ENCODE measurements at regions not wholly inside any gene's neighbourhood (a gene's known extent, or its start where the extent isn't known, plus 50 kb on each side); places are given as distances from the start of the nearest gene placed in this dataset.

DNA sequence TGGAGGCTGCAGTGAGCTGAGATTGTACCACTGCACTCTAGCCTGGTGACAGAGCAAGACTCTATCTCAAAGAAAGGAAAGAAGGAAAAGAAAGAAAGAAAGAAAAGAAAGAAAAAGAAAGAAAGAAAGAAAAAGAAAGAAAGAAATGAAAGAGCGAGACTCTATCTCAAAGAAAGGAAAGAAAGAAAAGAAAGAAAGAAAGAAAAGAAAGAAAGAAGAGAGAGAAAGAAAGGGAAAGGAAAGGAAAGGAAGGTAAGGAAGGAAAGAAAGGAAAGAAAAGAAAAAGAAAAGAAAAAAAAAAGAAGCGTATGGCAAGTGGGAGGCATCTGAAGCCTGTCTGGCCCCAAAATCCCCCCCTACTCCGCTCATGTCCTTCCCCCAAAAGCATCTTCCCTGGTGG, 182.3 kb upstream of the MSX2 start:
- no peak for DNase-seq (ENCODE audit: low spot score in 2 of 2, unreplicated experiment in 2 of 2)
- Mint-ChIP-seq H3K9me3 (peaks cover 9% of the 10 kb centered on the region), H3K27me3 (ENCODE audit: low read depth) (no peaks in the 10 kb centered on the region), H3K36me3 (peaks cover 1% of the 10 kb centered on the region), H3K4me1 (peaks cover 14% of the 10 kb centered on the region), H3K27ac (no peak overlapping the region), H3K4me3 (no peak overlapping the region)
- TF ChIP-seq, protein P1, sequence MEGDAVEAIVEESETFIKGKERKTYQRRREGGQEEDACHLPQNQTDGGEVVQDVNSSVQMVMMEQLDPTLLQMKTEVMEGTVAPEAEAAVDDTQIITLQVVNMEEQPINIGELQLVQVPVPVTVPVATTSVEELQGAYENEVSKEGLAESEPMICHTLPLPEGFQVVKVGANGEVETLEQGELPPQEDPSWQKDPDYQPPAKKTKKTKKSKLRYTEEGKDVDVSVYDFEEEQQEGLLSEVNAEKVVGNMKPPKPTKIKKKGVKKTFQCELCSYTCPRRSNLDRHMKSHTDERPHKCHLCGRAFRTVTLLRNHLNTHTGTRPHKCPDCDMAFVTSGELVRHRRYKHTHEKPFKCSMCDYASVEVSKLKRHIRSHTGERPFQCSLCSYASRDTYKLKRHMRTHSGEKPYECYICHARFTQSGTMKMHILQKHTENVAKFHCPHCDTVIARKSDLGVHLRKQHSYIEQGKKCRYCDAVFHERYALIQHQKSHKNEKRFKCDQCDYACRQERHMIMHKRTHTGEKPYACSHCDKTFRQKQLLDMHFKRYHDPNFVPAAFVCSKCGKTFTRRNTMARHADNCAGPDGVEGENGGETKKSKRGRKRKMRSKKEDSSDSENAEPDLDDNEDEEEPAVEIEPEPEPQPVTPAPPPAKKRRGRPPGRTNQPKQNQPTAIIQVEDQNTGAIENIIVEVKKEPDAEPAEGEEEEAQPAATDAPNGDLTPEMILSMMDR (IDR thresholded peaks at IDR 0.05; ENCODE audit: unreplicated experiment), result no peak

- DNase-seq (ENCODE audit: low spot score in 2 of 2, unreplicated experiment in 2 of 2), result no peak
- TF ChIP-seq, protein P1 (IDR thresholded peaks at IDR 0.05; ENCODE audit: unreplicated experiment), result no peak
- Mint-ChIP-seq H3K27me3 (ENCODE audit: low read depth) (no peaks in the 10 kb centered on the region), H3K4me3 (no peak overlapping the region), H3K4me1 (peaks cover 14% of the 10 kb centered on the region), H3K9me3 (peaks cover 9% of the 10 kb centered on the region), H3K27ac (no peak overlapping the region), H3K36me3 (peaks cover 1% of the 10 kb centered on the region)
These were observed 181.9 kb upstream of the MSX2 start for GRCh38 chr5:174542471-174542870.

DNA sequence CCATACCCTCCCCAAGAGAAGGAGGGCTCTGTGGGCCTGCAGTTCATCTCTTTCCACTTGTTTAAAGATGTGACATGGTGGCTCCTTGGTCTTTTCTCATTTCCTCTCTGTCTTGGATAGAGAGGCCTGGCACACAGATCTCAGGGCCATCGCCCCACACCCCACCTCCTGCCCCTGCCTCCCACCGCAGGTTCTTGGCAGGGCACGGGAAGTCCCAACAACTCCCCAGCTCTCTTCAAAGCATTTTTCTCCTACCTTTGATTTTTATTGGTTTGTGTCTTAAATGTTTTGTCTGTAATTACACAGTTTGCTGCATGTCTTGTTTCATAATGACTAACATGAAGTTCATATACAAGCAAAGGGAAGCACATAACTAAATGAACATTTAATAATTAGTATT, 178.5 kb upstream of the MSX2 start:
- no peaks in the 10 kb centered on the region for H3K36me3 Mint-ChIP-seq
- no peak for DNase-seq (ENCODE audit: low spot score in 2 of 2, unreplicated experiment in 2 of 2)
- no peaks in the 10 kb centered on the region for H3K9me3 Mint-ChIP-seq
- TF ChIP-seq, protein P1 (IDR thresholded peaks at IDR 0.05; ENCODE audit: unreplicated experiment), result no peak
- H3K27ac Mint-ChIP-seq, result peak overlapping the region; percentile 14
- no peak overlapping the region for H3K4me3 Mint-ChIP-seq
- H3K27me3 Mint-ChIP-seq (ENCODE audit: low read depth), result no peaks in the 10 kb centered on the region
- H3K4me1 Mint-ChIP-seq, result peaks cover 35% of the 10 kb centered on the region

DNA sequence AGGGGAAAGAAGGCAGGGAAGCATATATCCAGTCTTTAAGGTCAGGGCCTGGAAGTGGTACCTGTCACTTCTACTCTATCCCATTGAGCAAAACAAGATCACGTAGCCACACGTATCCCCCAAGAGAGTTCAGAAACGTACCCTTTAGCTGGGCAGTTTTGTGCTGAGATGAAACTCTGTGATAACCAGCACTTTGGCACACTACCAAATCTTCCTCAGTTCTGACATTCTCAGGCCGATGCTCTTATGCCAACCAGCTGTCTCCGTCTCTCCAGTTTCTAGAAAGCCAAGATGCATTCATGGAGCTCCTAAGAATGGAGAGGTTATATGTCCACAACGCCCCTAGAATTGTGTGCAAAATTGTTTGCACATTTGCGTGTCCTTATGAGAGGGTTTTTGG, 176.6 kb upstream of the MSX2 start:
- no peaks in the 10 kb centered on the region for H3K9me3 Mint-ChIP-seq
- no peaks in the 10 kb centered on the region for H3K27me3 Mint-ChIP-seq (ENCODE audit: low read depth)
- TF ChIP-seq, protein P1 (IDR thresholded peaks at IDR 0.05; ENCODE audit: unreplicated experiment), result no peak
- H3K27ac Mint-ChIP-seq, result no peak overlapping the region
- H3K4me3 Mint-ChIP-seq, result no peak overlapping the region
- no peaks in the 10 kb centered on the region for H3K36me3 Mint-ChIP-seq
- peaks cover 35% of the 10 kb centered on the region for H3K4me1 Mint-ChIP-seq
- DNase-seq (ENCODE audit: low spot score in 2 of 2, unreplicated experiment in 2 of 2), result no peak

- Mint-ChIP-seq H3K9me3 (no peaks in the 10 kb centered on the region), H3K4me1 (peaks cover 35% of the 10 kb centered on the region), H3K27ac (no peak overlapping the region), H3K27me3 (ENCODE audit: low read depth) (no peaks in the 10 kb centered on the region), H3K4me3 (no peak overlapping the region), H3K36me3 (no peaks in the 10 kb centered on the region)
- DNase-seq (ENCODE audit: low spot score in 2 of 2, unreplicated experiment in 2 of 2), result no peak
- TF ChIP-seq, protein P1 (IDR thresholded peaks at IDR 0.05; ENCODE audit: unreplicated experiment), result no peak
These were observed 175.1 kb upstream of the MSX2 start for GRCh38 chr5:174549254-174549653.

- Mint-ChIP-seq H3K9me3 (no peaks in the 10 kb centered on the region), H3K27ac (peak overlapping the region; percentile 2), H3K27me3 (ENCODE audit: low read depth) (no peaks in the 10 kb centered on the region), H3K4me1 (peaks cover 28% of the 10 kb centered on the region), H3K4me3 (no peak overlapping the region), H3K36me3 (no peaks in the 10 kb centered on the region)
- TF ChIP-seq, protein P1 (IDR thresholded peaks at IDR 0.05; ENCODE audit: unreplicated experiment), result no peak
- DNase-seq (ENCODE audit: low spot score in 2 of 2, unreplicated experiment in 2 of 2), result no peak
These were observed 174.4 kb upstream of the MSX2 start for GRCh38 chr5:174550026-174550425.
